Pulmonary artery endothelial cell (primary cell): ENCODE measurements at regions not wholly inside any gene's neighbourhood (a gene's known extent, or its start where the extent isn't known, plus 50 kb on each side); places are given as distances from the start of the nearest gene placed in this dataset.
"Not testable (repeated sequence)": the region's sequence is repeated elsewhere in the genome, so short reads cannot be mapped to it uniquely, and the experiment has no call there.

ENCODE experiments used
- DNase-seq: peaks from one replicate; pipeline ENCODE4 v3.0.0-alpha.2; 2011; ENCODE audit warnings: low read depth, low spot score

DNA sequence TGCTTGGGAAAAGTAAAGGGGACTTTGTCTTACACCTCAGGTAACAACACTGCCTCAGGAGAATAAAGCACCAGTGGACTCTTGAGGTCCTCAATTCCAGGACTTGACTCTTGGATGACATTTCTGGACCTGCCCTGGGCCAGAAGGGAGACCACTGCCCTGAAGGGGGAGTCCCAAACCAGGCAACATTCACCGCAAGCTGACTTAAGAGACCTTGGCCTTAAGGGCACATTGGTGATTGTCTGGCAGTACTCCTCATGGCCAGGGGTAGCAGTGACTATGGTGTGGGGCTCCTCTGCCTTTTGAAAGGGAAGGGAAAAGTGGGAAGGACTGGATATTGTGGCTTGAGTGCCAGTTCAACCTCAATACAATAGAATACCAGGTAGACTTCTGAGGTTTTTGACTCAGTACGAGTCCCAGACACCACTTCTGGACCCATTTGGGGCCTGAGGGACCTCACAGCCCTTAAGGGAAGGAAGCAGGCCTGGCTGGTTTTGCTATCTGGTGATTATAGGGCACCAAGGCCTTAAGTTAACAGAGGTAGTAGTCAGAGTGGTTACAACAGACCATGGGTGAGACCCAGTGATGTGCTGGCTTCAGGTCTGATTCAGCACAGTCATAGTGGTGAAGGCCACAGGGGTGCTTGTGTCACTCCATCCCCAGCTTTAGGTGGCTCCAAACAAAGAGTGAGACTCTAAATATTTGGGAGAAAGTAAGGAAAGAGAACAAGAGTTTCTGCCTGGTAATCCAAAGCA, 121.2 kb upstream of the TET2 start:
- DNase-seq = no peak

DNA sequence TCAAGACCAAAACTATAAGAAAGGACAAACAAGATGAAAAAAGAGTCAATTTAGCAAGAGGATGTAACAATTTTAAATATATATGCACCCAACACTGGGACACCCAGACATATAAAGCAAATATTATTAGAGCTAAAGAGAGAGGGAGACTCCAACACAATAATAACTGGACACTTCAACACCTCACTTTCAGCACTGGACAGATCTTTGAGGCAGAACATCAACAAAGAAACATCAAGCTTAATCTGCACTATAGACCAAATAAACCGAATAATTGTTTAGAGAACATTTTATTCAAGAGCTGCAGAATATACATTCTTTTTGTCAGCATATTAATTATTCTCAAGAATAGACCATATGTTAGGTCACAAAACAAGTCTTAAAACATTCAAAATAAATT, 109.7 kb upstream of the TET2 start:
- DNase-seq = no peak

DNA sequence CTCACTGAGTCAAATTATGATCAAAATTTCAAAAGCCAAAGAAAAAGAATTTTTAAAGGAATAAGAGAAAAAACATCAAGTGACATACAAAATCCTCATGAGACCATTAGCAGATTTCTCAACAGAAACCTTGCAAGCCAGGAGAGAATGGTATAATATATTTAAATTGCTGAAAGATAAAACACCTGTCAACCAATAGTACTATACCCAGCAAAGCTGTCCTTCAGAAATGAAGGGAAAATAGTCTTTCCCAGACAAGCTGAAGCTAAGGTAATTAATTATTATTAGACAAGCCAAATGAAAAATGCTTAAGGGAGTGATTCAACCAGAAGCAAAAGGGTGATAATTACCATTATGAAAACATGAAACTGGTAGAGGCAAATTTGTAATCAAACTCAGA, 104.2 kb upstream of the TET2 start:
- no peak for DNase-seq

DNA sequence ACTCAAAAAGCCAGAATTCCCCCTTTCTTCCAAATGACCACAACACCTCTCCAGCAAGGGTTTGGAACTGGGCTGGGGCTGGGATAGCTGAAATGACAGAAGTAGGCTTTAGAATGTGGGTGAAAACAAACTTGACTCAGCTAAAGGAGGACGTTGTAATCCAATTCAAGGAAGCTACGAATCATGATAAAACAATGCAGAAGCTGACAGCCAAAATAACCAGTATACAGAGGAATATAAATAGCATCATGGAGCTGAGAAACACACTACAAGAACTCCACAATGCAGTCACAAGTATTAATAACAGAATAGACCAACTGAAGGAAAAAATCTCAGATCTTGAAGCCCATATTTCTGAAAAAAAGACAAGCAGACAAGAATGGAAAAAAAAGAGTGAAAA, 95.8 kb upstream of the TET2 start:
- DNase-seq = peak; percentile 41

DNA sequence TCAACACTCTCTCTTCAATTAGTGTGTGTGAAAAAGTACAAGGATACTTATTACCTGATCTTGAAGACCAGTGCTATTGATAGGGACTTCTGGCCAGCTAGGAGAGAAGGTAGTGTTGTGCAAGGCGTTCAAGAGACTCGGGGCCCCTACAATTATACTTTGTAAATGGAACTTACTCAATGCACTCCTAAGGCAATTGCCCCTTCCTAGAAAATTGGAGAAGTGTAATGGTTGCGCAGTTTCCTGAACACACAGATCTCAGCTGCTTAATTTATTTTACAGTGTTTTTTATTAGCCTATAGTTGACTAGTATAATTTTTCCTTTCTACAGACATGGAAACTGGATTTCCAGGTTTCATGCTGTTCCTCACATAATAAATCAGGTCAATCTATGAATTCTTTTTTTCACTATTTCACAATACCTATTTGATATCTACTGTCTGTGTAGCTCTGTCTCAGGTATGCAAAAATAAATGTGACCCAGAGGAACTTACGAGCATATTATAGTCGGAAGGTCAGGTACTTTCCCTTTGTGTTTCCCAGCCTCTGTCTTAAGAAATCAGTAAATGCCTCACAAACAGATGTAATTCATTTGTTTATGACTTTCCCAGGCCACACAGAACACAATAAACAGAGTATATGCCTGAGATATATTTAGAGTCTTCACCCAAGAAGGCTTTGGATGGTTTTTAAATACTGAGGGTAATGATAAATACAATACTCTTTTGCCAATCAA, 89.1 kb upstream of the TET2 start:
- DNase-seq = no peak

DNA sequence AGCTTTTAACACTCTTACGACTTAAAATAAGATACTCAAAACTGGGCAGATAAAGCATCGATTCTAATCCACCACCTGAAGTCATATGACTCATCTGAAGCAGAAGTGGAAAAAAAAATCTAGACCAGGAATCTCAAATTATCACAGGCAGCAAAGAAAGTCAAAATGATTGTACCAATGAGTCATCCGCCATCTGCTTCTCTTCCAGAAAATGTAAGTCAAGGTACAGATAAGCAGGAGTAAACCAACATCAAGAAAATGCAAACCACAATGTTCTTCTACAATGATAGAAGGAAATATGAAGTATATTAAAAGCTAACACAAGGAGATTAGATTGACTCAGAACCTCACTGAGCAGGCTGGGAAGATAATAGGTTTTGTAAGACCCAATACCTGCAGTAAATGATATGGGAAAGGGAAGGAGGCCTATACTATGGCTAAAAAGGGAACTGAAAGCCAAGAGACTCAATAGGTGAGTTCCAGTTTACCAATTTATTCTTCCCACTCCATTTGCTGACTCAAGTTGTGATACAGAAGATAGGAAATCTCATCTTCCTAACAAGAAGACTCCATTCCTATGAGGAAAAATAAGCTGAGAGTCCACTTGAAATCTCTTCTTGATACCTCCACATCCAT, 88.4 kb upstream of the TET2 start:
- no peak for DNase-seq

DNA sequence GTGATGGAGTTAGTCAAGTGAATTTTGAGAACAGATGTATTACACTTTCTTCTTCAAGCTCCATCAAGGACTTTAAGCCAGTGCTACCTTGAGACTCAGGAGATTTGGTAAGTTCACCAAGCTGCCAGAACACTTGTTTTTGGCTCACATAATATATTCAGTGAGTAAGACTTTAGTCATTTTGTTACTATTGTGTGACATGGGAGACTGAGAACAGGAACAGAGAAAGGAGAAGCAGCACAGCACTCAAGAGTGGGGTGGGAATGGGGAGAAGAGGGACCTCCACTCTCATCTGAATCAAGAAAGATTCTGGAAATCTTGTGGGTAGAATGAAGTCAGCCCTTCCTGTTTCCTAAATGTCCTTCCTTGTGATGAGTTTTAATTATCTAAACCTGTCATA, 87.3 kb upstream of the TET2 start:
- no peak for DNase-seq

DNA sequence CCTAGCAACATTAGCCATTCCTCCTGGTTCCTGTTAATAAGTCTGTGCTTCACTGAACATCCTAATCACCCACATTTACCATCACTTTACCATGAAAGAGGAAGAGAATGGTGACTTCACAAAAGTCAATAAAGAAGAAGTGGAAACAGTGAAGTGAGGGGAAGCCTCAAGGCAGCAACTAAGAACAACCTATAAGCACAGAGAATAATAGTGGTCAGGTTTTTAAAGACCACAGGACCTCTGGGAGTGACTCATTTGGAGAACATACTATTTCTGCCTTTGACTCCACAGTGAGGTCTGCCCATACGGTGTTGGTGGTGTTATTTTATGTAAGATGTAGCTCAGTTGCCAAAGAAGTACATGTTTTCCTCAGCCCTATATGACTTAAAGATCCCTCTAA, 86.0 kb upstream of the TET2 start:
- DNase-seq = no peak

DNA sequence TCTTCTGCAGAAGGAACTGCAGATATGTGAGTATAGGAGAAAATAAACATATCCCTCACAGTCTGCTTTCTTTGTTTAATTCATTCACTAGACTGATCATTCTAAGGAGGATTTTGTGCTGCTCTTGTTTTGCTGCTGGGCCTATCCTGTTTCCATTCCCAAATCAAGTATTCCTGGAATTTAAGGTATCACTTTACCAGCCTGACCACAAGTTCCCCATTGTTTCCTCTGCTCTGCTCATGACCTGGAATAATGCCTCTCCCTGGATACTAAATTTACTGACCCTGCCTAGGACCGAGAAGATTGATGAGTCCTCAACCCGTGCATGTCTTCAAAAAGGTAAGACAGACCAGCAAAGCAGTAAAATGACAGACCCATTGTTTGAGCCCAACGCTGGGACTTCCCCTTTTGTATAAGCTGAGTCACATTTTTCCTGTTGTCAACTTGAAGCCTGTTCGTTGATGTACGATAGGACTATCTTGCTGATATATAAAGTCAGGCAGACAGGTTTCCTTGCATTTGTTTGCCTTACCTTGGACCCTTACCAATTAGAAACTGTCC, 85.5 kb upstream of the TET2 start:
- DNase-seq = peak; percentile 36

DNA sequence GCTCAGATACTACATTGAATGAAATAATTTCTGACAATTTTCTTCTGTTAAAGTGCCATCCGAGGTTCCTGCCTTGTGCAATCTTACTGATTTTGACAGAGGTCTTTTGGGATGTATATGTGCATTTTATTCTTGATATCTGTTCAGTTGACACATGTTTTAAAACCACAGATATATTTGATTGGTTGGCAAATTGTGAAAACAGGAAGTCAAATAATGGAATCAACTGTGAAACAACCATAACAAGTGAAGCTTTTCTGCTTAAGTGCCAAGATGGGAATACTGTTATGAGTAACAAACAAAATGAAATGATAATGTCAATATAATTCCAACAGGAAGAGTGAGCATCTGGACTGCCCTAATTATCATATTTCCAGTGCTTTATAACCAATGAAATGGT, 84.9 kb upstream of the TET2 start:
- peak; percentile 4 for DNase-seq

DNA sequence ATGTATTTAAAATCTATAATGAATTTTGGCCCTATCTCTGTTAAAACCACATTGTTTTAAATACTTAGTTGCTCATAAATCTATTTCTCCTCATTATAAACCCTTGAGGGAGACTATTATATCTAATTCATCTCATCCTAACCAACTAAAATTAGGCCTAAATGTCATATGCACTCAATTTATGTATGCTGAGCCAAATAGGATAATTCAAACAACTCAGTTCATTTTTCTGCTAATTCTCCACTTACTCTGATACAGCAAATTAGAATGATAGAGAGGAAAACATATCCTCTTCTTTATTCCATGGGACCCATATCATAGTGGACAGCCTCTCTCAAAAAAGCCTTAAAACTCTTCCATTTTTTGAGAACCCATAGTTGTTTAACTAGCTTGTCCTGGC, 80.3 kb upstream of the TET2 start:
- no peak for DNase-seq

DNA sequence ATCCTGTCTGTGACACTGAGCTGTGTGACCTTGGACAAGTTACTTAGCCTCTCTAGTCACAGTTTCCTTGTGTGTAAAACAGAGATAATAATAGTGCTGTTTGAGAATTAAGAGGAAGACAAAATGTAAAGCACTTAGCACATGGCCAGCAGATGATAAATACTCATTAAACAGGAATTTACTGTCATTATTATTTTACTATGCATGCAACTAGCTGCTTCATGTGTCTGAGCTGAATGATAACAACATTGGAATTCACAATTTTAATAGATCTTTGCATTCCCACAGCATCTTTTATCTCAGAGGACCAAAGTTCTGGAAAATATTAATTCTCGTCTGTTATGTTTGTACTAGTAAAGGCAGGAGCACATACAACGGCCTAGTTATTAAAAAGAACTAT, 79.2 kb upstream of the TET2 start:
- no peak for DNase-seq

DNA sequence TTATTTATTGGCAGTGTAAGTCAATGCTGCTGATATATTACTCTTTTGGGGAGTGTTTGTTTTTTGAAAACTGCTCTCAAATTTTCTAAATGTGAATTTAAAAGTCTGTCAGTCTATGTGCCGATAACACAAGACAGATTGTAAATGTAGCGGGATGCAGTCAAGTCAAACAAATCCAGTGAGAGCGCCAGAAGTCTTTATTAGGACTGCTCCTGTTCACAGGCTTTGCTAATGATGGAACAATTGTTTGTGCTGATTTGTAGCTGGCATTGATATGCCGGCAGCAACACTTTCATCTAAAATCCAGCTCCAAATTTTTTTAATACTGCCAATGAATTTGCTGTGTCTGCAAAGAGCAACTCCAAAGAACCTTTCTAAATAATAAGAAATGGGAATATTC, 78.7 kb upstream of the TET2 start:
- no peak for DNase-seq

DNA sequence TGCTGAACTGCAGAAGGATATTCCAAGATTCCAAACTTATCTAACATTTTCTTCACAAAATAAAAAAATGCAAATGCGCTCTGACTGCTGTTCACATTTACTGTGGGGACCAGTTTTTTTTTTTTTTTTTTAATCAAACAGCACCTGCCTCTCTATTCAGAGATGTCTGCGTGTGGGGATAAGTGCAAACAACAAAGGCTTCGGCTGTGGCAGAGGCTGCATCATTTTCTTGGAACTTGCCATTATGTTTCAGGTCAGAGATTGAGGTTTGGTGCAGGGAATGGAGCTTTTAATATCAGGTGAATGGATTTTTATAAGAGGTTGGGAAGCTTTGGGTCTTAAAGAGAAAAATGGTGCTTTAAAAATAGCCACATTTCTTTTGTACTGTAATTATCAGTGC, 78.2 kb upstream of the TET2 start:
- DNase-seq = no peak

DNA sequence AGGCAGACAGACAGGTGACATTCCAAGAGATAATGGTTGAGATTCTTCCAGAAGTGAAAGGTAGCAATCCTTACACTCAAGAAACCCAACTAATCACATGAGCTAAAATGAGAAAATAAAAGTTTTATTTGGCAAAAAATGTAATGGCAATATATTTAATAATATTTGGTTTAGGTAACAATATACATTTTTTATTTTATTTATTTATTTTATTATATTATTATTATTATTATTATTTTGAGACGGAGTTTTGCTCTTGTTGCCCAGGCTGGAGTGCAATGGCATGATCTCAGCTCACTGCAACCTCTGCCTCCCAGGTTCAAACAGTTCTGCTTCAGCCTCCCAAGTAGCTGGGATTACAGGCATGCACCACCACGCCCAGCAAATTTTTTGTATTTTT, 74.6 kb upstream of the TET2 start:
- not testable (repeated sequence) for DNase-seq

DNA sequence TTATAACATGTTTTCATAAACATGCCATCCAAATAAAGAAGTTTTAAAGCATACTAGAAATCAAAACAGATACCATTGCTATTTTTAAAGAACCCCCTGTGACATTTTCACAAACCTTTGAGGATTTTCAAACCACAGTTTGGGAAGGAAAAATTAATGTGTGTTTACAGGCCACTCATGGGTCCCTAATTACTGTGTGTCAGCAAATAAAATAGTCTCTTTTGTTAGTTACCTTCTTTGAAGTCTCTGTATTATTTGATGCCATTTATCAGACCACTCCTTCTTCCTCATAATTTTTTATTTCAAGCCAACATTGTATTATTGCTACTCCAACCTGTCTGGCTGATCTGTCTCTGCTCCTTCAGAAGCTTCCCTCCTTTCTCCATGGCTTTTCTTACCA, 72.6 kb upstream of the TET2 start:
- DNase-seq = no peak

DNA sequence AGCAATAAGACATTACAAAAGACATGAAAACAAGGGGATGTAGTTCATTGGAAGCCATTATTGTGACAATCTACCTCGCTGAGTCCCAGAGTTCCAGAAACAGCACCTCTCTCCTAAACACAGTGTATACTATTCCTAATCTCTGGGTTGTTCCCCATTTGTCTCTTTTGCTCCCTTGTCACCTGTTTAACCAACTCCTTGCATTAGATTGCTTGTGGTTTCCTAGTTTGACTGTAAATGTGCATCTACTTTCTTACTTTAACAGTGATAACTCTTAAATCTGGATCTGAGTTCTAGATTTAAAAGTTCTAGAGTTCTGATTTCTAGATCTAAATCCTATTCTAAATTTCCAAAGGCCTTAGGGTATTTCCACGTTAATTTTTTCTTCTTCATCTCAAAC, 71.6 kb upstream of the TET2 start:
- no peak for DNase-seq

DNA sequence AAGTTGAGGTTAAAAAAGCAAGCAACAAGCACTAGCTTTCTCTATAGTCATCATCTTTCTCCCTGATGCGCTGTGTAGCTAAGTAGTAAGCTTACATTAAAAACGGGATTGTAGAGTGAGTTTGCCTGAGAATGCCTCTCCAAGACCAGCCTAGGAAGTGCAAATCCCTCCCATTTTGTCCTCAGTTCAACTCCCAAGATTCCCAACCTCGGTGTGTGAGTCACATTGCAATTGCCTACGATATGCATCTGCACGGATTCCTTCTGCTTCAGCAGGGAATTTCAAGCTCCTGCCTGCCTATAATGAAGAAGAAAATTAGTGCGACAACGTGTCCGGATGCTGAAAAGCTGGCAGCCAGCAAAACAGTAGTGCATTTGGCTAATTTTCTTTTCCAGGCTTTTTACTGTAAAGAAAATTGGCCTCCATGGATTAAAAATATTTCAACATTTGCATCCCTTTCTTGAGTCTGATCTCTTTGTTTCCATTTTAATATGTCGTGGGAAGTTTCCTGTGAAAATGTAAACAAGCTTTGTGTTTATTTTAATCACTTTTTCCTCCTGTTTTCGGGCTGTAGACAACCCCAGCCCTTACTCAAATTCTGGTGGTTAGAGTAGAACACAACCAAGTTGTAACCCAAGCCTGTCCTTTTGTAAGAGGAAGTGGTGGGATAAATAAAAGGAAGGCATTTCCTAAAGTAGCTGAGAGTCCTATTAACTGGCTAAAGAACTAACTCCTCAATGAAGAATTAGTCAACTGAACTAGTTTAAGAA, 58.4 kb upstream of the TET2 start:
- DNase-seq = peak; percentile 29

DNA sequence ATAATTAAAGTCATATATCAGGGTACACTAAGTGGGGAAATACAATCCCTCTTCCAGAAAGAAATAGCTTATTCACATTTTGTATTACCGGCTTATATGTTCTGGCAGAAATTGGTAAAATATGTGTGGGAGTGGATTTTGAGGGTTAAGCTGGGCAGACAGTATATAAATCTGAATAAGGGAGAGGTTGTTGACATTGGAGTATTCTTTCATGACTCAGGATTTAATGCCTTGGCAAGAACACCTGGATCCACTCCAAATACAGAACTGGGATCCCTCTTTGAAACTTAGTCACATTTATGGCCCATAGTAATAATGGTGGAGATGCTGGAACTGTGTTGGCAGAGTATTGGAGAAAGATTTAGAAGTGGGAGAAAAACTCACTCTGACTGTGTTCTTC, 54.3 kb upstream of the TET2 start:
- peak; percentile 26 for DNase-seq

DNA sequence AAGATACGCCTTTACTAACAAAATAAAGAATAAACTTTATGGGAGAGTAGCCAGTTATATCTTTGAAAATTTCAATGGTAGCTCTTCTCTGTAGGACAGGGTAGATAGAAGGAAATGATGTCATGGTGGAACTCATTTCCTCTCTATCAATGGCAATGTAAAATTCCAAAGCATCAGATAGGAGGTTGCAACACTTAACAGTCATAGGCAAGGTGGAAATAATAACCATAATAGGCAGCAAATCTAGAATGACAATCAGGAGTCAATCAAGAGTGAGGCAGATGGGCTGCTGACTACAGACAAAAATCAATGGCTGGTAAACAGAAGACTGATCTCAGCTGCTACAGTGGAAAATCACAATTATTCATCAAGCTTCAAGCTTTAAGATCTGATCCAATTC, 53.9 kb upstream of the TET2 start:
- DNase-seq = no peak

DNA sequence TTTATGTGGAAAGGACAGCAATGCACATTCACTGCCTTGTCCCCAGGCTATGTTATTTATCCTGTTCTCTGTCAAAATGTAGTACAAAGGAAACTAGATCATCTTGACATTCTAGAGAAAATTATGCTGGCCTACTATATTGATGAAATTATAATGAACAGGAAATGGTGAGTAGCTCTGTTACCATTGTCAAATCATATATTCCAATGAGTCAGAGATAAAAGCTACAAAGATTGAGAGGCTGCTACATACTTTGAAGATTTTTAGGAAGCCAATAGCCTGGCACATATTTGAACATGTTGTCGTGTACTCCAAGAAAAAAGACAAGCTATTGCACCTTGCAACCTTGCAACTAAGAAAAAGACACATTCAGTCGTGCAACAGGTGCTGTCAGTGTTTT, 52.7 kb upstream of the TET2 start:
- DNase-seq = no peak
